ENCODE measurements at regions not wholly inside any gene's neighbourhood (a gene's known extent, or its start where the extent isn't known, plus 50 kb on each side); places are given as distances from the start of the nearest gene placed in this dataset.

DNA sequence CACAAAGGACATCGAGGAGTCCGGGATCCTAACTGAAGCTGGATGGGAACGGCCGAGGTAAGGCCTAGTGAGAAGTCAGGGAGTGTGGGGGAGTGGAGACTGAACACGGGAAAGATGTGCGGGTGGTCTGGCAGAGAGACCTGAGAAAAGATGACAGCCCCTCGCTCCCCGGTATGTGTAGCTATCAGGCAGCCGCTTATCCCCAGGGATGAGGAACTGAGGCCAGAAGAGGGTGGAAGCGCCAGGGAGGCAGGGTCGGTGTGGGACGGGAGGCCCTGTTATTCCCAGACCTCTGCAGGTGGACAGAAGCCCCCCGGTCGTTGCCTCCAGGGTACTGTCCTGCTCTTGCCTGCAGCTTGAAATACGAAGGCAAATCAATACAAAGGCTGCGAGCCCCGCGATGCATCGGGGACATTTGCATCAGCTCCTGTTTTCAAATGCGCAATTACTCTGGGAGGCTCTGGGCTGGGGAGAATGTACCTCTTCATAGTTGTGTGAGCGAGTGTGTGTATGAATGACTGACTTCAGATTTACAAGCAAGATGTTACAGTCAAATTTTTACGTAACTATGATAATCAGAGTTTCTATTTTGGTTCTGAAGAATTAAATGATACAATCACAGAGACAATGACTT, 221.3 kb downstream of the QKI start:
- H3K4me2 ChIP-seq: no peak overlapping the region
- H4K20me1 ChIP-seq (ENCODE audit: insufficient read depth, poor library complexity, severe bottlenecking): no peaks in the 10 kb centered on the region
- WGBS (ENCODE audit: low lambda C conversion rate, missing lambda C conversion rate): 69% methylated on average over 22 of the region's 22 CpGs
- no peaks in the 10 kb centered on the region for H3K79me2 ChIP-seq
- TF ChIP-seq, protein P1, sequence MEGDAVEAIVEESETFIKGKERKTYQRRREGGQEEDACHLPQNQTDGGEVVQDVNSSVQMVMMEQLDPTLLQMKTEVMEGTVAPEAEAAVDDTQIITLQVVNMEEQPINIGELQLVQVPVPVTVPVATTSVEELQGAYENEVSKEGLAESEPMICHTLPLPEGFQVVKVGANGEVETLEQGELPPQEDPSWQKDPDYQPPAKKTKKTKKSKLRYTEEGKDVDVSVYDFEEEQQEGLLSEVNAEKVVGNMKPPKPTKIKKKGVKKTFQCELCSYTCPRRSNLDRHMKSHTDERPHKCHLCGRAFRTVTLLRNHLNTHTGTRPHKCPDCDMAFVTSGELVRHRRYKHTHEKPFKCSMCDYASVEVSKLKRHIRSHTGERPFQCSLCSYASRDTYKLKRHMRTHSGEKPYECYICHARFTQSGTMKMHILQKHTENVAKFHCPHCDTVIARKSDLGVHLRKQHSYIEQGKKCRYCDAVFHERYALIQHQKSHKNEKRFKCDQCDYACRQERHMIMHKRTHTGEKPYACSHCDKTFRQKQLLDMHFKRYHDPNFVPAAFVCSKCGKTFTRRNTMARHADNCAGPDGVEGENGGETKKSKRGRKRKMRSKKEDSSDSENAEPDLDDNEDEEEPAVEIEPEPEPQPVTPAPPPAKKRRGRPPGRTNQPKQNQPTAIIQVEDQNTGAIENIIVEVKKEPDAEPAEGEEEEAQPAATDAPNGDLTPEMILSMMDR (IDR thresholded peaks at IDR 0.05; ENCODE audit: poor library complexity): no peak
- TF ChIP-seq EZH2 (IDR thresholded peaks at IDR 0.05; ENCODE audit: borderline replicate concordance) (no peak), EZH2phosphoT487 (IDR thresholded peaks at IDR 0.05; ENCODE audit: low read depth, severe bottlenecking, unreplicated experiment) (no peak)
- no peak overlapping the region for H3K27ac ChIP-seq
- no peak overlapping the region for H2AFZ ChIP-seq
- no peak for DNase-seq (ENCODE audit: low spot score)
- H3K9me2 ChIP-seq (replicated peaks; ENCODE audit: insufficient read depth): no peaks in the 10 kb centered on the region
- H3K27me3 ChIP-seq: no peaks in the 10 kb centered on the region
- H3K9me3 ChIP-seq (ENCODE audit: low read depth): no peaks in the 10 kb centered on the region
- H3K4me1 ChIP-seq (ENCODE audit: insufficient read depth): no peaks in the 10 kb centered on the region
- H3K4me3 ChIP-seq: no peak overlapping the region
- no peaks in the 10 kb centered on the region for H3K36me3 ChIP-seq (replicated peaks; ENCODE audit: insufficient read depth, low read depth)

DNA sequence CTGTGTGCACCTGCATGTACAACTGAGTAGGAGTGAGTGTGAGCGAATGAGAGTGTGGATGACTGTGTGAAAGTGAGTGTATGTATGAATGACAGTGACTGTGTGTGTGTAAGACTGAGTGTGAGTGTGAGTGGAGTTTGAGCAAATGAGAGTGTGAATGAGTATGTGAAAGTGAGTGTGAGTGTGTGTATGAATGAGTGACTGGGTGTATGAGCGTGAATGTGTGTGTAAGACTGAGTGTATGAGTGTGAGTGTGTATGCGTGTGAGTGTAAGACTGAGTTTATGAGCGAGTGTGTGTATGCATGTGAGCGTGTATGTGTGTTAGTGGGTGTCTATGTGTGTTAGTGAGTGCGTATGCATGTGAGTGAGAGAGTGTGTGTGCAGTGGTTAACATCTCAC, 220.8 kb downstream of the QKI start:
- WGBS (ENCODE audit: low lambda C conversion rate, missing lambda C conversion rate): 96% methylated on average over 6 of the region's 6 CpGs
- no peak overlapping the region for H3K4me3 ChIP-seq

DNA sequence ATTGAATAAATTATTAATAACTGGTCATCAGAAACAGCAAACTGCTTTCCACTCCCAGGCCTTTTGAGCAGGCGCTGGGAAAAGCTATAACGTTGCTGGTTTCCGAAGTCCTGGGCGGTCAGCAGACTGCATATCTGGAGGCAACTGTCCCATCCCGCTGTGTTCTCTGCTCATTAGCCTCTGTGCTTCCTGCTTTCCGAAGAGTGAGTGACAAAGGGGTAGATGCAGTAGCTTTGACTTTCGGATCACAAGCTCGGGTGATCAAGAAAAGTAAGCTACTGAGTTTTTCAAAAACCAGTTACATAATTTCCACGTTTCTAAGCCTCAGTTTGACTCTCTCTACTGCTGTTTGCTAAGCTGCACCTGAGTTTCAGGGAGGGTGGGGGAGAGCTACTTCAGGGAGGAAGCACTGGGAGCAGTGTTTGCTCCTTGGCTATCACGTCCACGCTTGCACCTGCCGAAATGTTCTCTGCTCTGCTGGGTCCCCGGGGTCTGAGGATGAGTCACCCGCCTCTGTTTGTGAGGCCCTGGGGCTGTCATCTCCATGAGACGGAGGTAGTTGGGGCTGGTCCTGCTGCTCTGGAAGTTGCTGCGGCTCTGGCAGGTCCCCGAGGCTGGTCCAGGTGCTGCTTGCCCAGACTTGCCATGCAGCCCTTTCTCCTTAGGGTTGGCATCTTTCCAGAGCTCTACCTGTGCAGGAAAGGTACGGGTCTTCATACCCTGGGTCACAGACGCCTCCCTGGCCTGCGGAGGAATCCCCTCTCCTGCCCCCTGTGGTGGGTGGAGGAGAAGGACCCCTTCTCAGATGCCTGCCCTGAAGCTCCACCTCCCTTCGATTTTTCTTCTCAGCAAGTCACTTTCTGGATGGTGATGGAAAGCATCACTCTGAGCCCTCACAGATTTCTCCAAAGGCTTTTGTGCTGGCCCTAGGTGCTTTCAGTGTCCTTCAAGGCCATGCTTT, 220.0 kb downstream of the QKI start:
- no peaks in the 10 kb centered on the region for H4K20me1 ChIP-seq (ENCODE audit: insufficient read depth, poor library complexity, severe bottlenecking)
- no peak overlapping the region for H2AFZ ChIP-seq
- H3K36me3 ChIP-seq (replicated peaks; ENCODE audit: insufficient read depth, low read depth): no peaks in the 10 kb centered on the region
- no peaks in the 10 kb centered on the region for H3K4me1 ChIP-seq (ENCODE audit: insufficient read depth)
- DNase-seq (ENCODE audit: low spot score): peak; percentile 43
- H3K27ac ChIP-seq: no peak overlapping the region
- TF ChIP-seq EZH2 (IDR thresholded peaks at IDR 0.05; ENCODE audit: borderline replicate concordance) (no peak), EZH2phosphoT487 (IDR thresholded peaks at IDR 0.05; ENCODE audit: low read depth, severe bottlenecking, unreplicated experiment) (no peak)
- TF ChIP-seq, protein P1 (IDR thresholded peaks at IDR 0.05; ENCODE audit: poor library complexity): no peak
- WGBS (ENCODE audit: low lambda C conversion rate, missing lambda C conversion rate): 62% methylated on average over 20 of the region's 21 CpGs
- no peaks in the 10 kb centered on the region for H3K9me3 ChIP-seq (ENCODE audit: low read depth)
- H3K4me3 ChIP-seq: no peak overlapping the region
- H3K9me2 ChIP-seq (replicated peaks; ENCODE audit: insufficient read depth): no peaks in the 10 kb centered on the region
- no peaks in the 10 kb centered on the region for H3K27me3 ChIP-seq
- peak overlapping the region; percentile 10 for H3K4me2 ChIP-seq
- no peaks in the 10 kb centered on the region for H3K79me2 ChIP-seq

More for the DNA sequence above, 220.8 kb downstream of the QKI start:
- Histone ChIP-seq H3K4me2 (no peak overlapping the region), H2AFZ (no peak overlapping the region), H3K27me3 (no peaks in the 10 kb centered on the region), H3K9me2 (replicated peaks; ENCODE audit: insufficient read depth) (no peaks in the 10 kb centered on the region), H3K4me1 (ENCODE audit: insufficient read depth) (no peaks in the 10 kb centered on the region), H3K27ac (no peak overlapping the region), H3K36me3 (replicated peaks; ENCODE audit: insufficient read depth, low read depth) (no peaks in the 10 kb centered on the region), H3K79me2 (no peaks in the 10 kb centered on the region), H3K9me3 (ENCODE audit: low read depth) (no peaks in the 10 kb centered on the region), H4K20me1 (ENCODE audit: insufficient read depth, poor library complexity, severe bottlenecking) (no peaks in the 10 kb centered on the region)
- TF ChIP-seq EZH2 (IDR thresholded peaks at IDR 0.05; ENCODE audit: borderline replicate concordance): no peak
- TF ChIP-seq, protein P1 (IDR thresholded peaks at IDR 0.05; ENCODE audit: poor library complexity): no peak
- no peak for TF ChIP-seq EZH2phosphoT487 (IDR thresholded peaks at IDR 0.05; ENCODE audit: low read depth, severe bottlenecking, unreplicated experiment)
- DNase-seq (ENCODE audit: low spot score): no peak
